HCT116 (cell line): ENCODE measurements at regions not wholly inside any gene's neighbourhood (a gene's known extent, or its start where the extent isn't known, plus 50 kb on each side); places are given as distances from the start of the nearest gene placed in this dataset.

Experiments
- ATAC-seq: fragments of 200-7000 bp; cut with Tn5 transposase; 2 replicates; pipeline ENCODE4 v1.9.1; 2020; ENCODE audit warnings: mild to moderate bottlenecking, moderate library complexity
- BruUV-seq: library from RNA; stranded (reverse); fragments of 400-500 nt; replicated peaks from 2 replicates; lab custom pipeline; 2021; lab: Mats Ljungman, UMichigan
- CTCF ChIA-PET: fragments of 300-600 bp; sonication (Branson Sonifier 250); formaldehyde crosslinking; loops from one replicate; lab custom pipeline; 2021; ENCODE audit warnings: antibody characterized with exemption; lab: Charles Lee
- POLR2A ChIA-PET: fragments of 300-600, 350-600 bp; sonication (Branson Sonifier 250); formaldehyde crosslinking; loops from one replicate; lab custom pipeline; 2021; ENCODE audit warnings: antibody characterized with exemption; lab: Charles Lee
- RAD21 ChIA-PET, 2 experiments: fragments of 300-600 bp; sonication (Branson Sonifier 250); formaldehyde crosslinking; loops; one replicate each; lab custom pipeline; 2023; ENCODE audit warnings: low total read pairs in 2 of 2; ENCODE audit not compliant: uncharacterized antibody in 2 of 2, unreplicated experiment in 2 of 2, low non-redundant PET in 1 of 2; lab: Charles Lee
- DNase-seq: peaks from one replicate; pipeline ENCODE4 v3.0.0-alpha.2; 2010; ENCODE audit warnings: low read depth, low spot score
- H2AFZ ChIP-seq: fragments of 200-600 bp; shearing (Covaris generic), sonication (generic); 2 replicates; pipeline ENCODE4 v1.6.1; 2017; ENCODE audit warnings: low read depth, mixed run types, mixed read lengths, antibody characterized with exemption, low read length; ENCODE audit not compliant: poor library complexity, severe bottlenecking
- H3K27ac ChIP-seq: 2 replicates; pipeline ENCODE4 v1.5.1; 2012; ENCODE audit warnings: low read depth, low read length
- H3K27me3 ChIP-seq: fragments of 200-600 bp; sonication (generic); 2 replicates; pipeline ENCODE4 v1.6.1; 2016; ENCODE audit warnings: mixed run types, low read length, mixed read lengths; ENCODE audit not compliant: insufficient read depth
- H3K36me3 ChIP-seq, 2 experiments: fragments of 200-500 bp in 1 of 2; fragments of 200-600 bp in 1 of 2; sonication (Bioruptor generic) in 1 of 2; sonication (generic) in 1 of 2; 2 replicates each; pipeline versions ENCODE4 v1.5.1 to v1.6.1; 2014 to 2016; ENCODE audit warnings: low read length in 2 of 2, inconsistent platforms in 1 of 2, mixed read lengths in 1 of 2, mixed run types in 1 of 2; ENCODE audit not compliant: insufficient read depth in 2 of 2, control insufficient read depth in 1 of 2
- H3K4me1 ChIP-seq, 2 experiments: fragments of 200-600 bp in 1 of 2; sonication (generic) in 1 of 2; 2 replicates each; pipeline versions ENCODE4 v1.5.1 to v1.6.1; 2012 to 2017; ENCODE audit warnings: low read length in 2 of 2, inconsistent platforms in 1 of 2, mild to moderate bottlenecking in 1 of 2, mixed read lengths in 1 of 2, mixed run types in 1 of 2, moderate library complexity in 1 of 2; ENCODE audit not compliant: insufficient read depth in 2 of 2, control insufficient read depth in 1 of 2
- H3K4me2 ChIP-seq: fragments of 200-600 bp; sonication (generic); 2 replicates; pipeline ENCODE4 v1.6.1; 2017; ENCODE audit warnings: mixed run types, low read length, mixed read lengths
- H3K4me3 ChIP-seq, 2 experiments: fragments of 200-600 bp in 1 of 2; sonication (generic) in 1 of 2; replicated peaks in 1 of 2; 2 replicates each; pipeline ENCODE4 v1.5.1; 2011 to 2016; ENCODE audit warnings: low read length in 2 of 2, control low read depth in 1 of 2, low read depth in 1 of 2, mild to moderate bottlenecking in 1 of 2, mixed read lengths in 1 of 2, mixed run types in 1 of 2
- H3K79me2 ChIP-seq: fragments of 200-600 bp; sonication (generic); 2 replicates; pipeline ENCODE4 v1.6.1; 2017; ENCODE audit warnings: mild to moderate bottlenecking, mixed run types, low read length, moderate library complexity, mixed read lengths; ENCODE audit not compliant: insufficient read depth
- H3K9ac ChIP-seq: fragments of 200-600 bp; sonication (generic); 2 replicates; pipeline ENCODE4 v1.6.1; 2016; ENCODE audit warnings: low read length, mixed read lengths
- H3K9me2 ChIP-seq: fragments of 200-600 bp; sonication (generic), shearing (Covaris generic); 2 replicates; pipeline ENCODE4 v1.6.1; 2017; ENCODE audit warnings: mixed run types, mild to moderate bottlenecking, moderate library complexity; ENCODE audit not compliant: insufficient read depth
- H3K9me3 ChIP-seq, 2 experiments: fragments of 200-500 bp in 1 of 2; fragments of 200-600 bp in 1 of 2; sonication (Bioruptor generic) in 1 of 2; sonication (generic) in 1 of 2; 2 replicates each; pipeline ENCODE4 v1.6.1; 2014 to 2017; ENCODE audit warnings: low read length in 2 of 2, mixed read lengths in 2 of 2, inconsistent platforms in 1 of 2, low read depth in 1 of 2, mild to moderate bottlenecking in 1 of 2, mixed run types in 1 of 2, moderate library complexity in 1 of 2; ENCODE audit not compliant: control insufficient read depth in 1 of 2, insufficient read depth in 1 of 2
- H4K20me1 ChIP-seq: fragments of 200-600 bp; sonication (generic), shearing (Covaris generic); 2 replicates; pipeline ENCODE4 v1.6.1; 2017; ENCODE audit warnings: mixed run types, mild to moderate bottlenecking, moderate library complexity; ENCODE audit not compliant: insufficient read depth
- ATF3 ChIP-seq: IDR thresholded peaks from 2 replicates; pipeline ENCODE4 v1.6.1; 2012
- CEBPB ChIP-seq: IDR thresholded peaks from 2 replicates; pipeline ENCODE4 v1.6.1; 2012; ENCODE audit warnings: low read depth
- CTCF ChIP-seq, 3 experiments: fragments of 200-600 bp in 1 of 3; sonication (generic) in 1 of 3; IDR thresholded peaks in 2 of 3; conservative IDR thresholded peaks in 1 of 3; 2 replicates each; pipeline ENCODE4 v1.5.1; 2012 to 2017; ENCODE audit warnings: low read depth in 2 of 3, low read length in 2 of 3, antibody characterized with exemption in 1 of 3, borderline replicate concordance in 1 of 3, control low read depth in 1 of 3, mild to moderate bottlenecking in 1 of 3, mixed read lengths in 1 of 3, mixed run types in 1 of 3, moderate library complexity in 1 of 3; ENCODE audit not compliant: insufficient read depth in 1 of 3
- ELF1 ChIP-seq: IDR thresholded peaks from 2 replicates; pipeline ENCODE4 v1.6.1; 2012; ENCODE audit warnings: low read depth, borderline replicate concordance
- EZH2 ChIP-seq: fragments of 200-600 bp; sonication (generic); IDR thresholded peaks from 2 replicates; pipeline ENCODE4 v1.6.1; 2017; ENCODE audit warnings: antibody characterized with exemption, mixed run types
- FOSL1 ChIP-seq: IDR thresholded peaks from 2 replicates; pipeline ENCODE4 v1.6.1; 2012; ENCODE audit warnings: low read depth
- JUND ChIP-seq: IDR thresholded peaks from 2 replicates; pipeline ENCODE4 v1.6.1; 2012
- MAX ChIP-seq: IDR thresholded peaks from 2 replicates; pipeline ENCODE4 v1.6.1; 2012
- POLR2A ChIP-seq: IDR thresholded peaks from 2 replicates; pipeline ENCODE4 v1.7.0; 2011; ENCODE audit warnings: borderline replicate concordance; ENCODE audit not compliant: insufficient read depth, insufficient read length; ENCODE audit errors: extremely low read depth
- POLR2AphosphoS5 ChIP-seq: IDR thresholded peaks from 2 replicates; pipeline ENCODE4 v1.6.1; 2011; ENCODE audit warnings: mild to moderate bottlenecking, low read depth, low read length, moderate library complexity
- RAD21 ChIP-seq: IDR thresholded peaks from 2 replicates; pipeline ENCODE4 v1.6.1; 2012; ENCODE audit warnings: low read depth, mild to moderate bottlenecking
- REST ChIP-seq: IDR thresholded peaks from 2 replicates; pipeline ENCODE4 v1.6.1; 2012; ENCODE audit warnings: low read depth
- SRF ChIP-seq: IDR thresholded peaks from 2 replicates; pipeline ENCODE4 v1.6.1; 2012; ENCODE audit warnings: low read depth
- ZBTB33 ChIP-seq: IDR thresholded peaks from 2 replicates; pipeline ENCODE4 v1.6.1; 2011; ENCODE audit warnings: mild to moderate bottlenecking, low read length, moderate library complexity; ENCODE audit not compliant: insufficient replicate concordance; ENCODE audit errors: extremely low read depth
- ZNF274 ChIP-seq: fragments of 200-500 bp; sonication (Bioruptor generic); IDR thresholded peaks from 2 replicates; pipeline ENCODE4 v1.6.1; 2014; ENCODE audit warnings: mild to moderate bottlenecking, low read depth, low read length, inconsistent platforms
- intact Hi-C: fragments of 100-400 bp; cut with micrococcal nuclease; formaldehyde crosslinking; loops from 2 replicates; pipeline ENCODE4 v1.10.0; 2022

- ChIA-PET CTCF (no interaction called here), POLR2A (no interaction called here), RAD21 (no interaction called here)
- no peak overlapping the region for H3K4me2 ChIP-seq
- intact Hi-C loops: no loop called here
- no peak overlapping the region for H3K4me3 ChIP-seq
- no peaks in the 10 kb centered on the region for H4K20me1 ChIP-seq
- ATAC-seq (no peak), DNase-seq (no peak)
- no peak for TF ChIP-seq POLR2A
- TF ChIP-seq CTCF (IDR thresholded peaks at IDR 0.05 in 2 of 3, conservative IDR thresholded peaks at IDR 0.05 in 1 of 3; ENCODE audit: borderline replicate concordance in 1 of 3, insufficient read depth in 1 of 3, low read depth in 2 of 3, low read length in 2 of 3): no peak
- no peak for TF ChIP-seq ELF1
- no peak for TF ChIP-seq MAX
- TF ChIP-seq POLR2AphosphoS5: no peak
- TF ChIP-seq ATF3: no peak
- no peak for TF ChIP-seq JUND
- TF ChIP-seq ZNF274: no peak
- TF ChIP-seq RAD21: no peak
- no peak for TF ChIP-seq REST
- no peak for TF ChIP-seq SRF
- no peak for TF ChIP-seq ZBTB33
- no peak for TF ChIP-seq FOSL1
- TF ChIP-seq EZH2: no peak
- TF ChIP-seq CEBPB: no peak
- H3K4me1 ChIP-seq: no peaks in the 10 kb centered on the region
- no peaks in the 10 kb centered on the region for H3K36me3 ChIP-seq
- peaks cover 0 to 5% of the 10 kb centered on the region in 2 experiments; a peak in 1 of 4 replicates for H3K9me3 ChIP-seq
- H3K27ac ChIP-seq: no peak overlapping the region
- peaks cover 14% of the 10 kb centered on the region; the same call in 1 of the 2 replicates for H3K27me3 ChIP-seq
- no peak overlapping the region for H2AFZ ChIP-seq
- H3K9ac ChIP-seq: no peak overlapping the region
- H3K79me2 ChIP-seq: no peaks in the 10 kb centered on the region
- no TSS peak for BruUV-seq
- H3K9me2 ChIP-seq: no peaks in the 10 kb centered on the region
These were observed 137.6 kb downstream of the OLFM1 start for GRCh38 chr9:135224921-135225541.
